Activated naive CD8-positive, alpha-beta T cell (primary cell): ENCODE measurements at regions not wholly inside any gene's neighbourhood (a gene's known extent, or its start where the extent isn't known, plus 50 kb on each side); places are given as distances from the start of the nearest gene placed in this dataset.
"Not testable (repeated sequence)": the region's sequence is repeated elsewhere in the genome, so short reads cannot be mapped to it uniquely, and the experiment has no call there.

Experiments
- H3K27ac Mint-ChIP-seq: one replicate; pipeline ENCODE4 v1.8.0; 2021; ENCODE audit warnings: mixed read lengths
- H3K27me3 Mint-ChIP-seq: one replicate; pipeline ENCODE4 v1.8.0; 2021; ENCODE audit warnings: mixed read lengths
- H3K36me3 Mint-ChIP-seq: one replicate; pipeline ENCODE4 v1.8.0; 2021; ENCODE audit warnings: mixed read lengths
- H3K4me1 Mint-ChIP-seq: one replicate; pipeline ENCODE4 v1.8.0; 2021; ENCODE audit warnings: low read depth, mixed read lengths
- H3K4me3 Mint-ChIP-seq: one replicate; pipeline ENCODE4 v1.8.0; 2021; ENCODE audit warnings: mild to moderate bottlenecking, mixed read lengths
- H3K9me3 Mint-ChIP-seq: one replicate; pipeline ENCODE4 v1.8.0; 2021; ENCODE audit warnings: low read depth, mixed read lengths

GRCh38 chr15:98312913-98313312, 335.4 kb upstream of the IGF1R start:
- Mint-ChIP-seq H3K27ac (no peak overlapping the region), H3K27me3 (peaks cover 15% of the 10 kb centered on the region), H3K4me1 (no peaks in the 10 kb centered on the region), H3K4me3 (no peak overlapping the region), H3K9me3 (no peaks in the 10 kb centered on the region), H3K36me3 (no peaks in the 10 kb centered on the region)

GRCh38 chr15:98315971-98316370, 332.4 kb upstream of the IGF1R start:
- Mint-ChIP-seq H3K9me3 (peaks cover 4% of the 10 kb centered on the region), H3K27ac (no peak overlapping the region), H3K36me3 (no peaks in the 10 kb centered on the region)

GRCh38 chr15:98321896-98322295, 326.4 kb upstream of the IGF1R start:
- Mint-ChIP-seq H3K4me1 (no peaks in the 10 kb centered on the region), H3K9me3 (peaks cover 11% of the 10 kb centered on the region), H3K4me3 (no peak overlapping the region), H3K36me3 (no peaks in the 10 kb centered on the region), H3K27me3 (peaks cover 4% of the 10 kb centered on the region), H3K27ac (no peak overlapping the region)

More at GRCh38 chr15:98315971-98316370, 332.4 kb upstream of the IGF1R start:
- H3K27me3 Mint-ChIP-seq = peaks cover 11% of the 10 kb centered on the region
- no peaks in the 10 kb centered on the region for H3K4me1 Mint-ChIP-seq
- no peak overlapping the region for H3K4me3 Mint-ChIP-seq

- no peaks in the 10 kb centered on the region for H3K4me1 Mint-ChIP-seq
- H3K36me3 Mint-ChIP-seq = no peaks in the 10 kb centered on the region
- peaks cover 7% of the 10 kb centered on the region for H3K27me3 Mint-ChIP-seq
- no peak overlapping the region for H3K27ac Mint-ChIP-seq
- H3K9me3 Mint-ChIP-seq = peaks cover 11% of the 10 kb centered on the region
- H3K4me3 Mint-ChIP-seq = no peak overlapping the region
These were observed 325.8 kb upstream of the IGF1R start for GRCh38 chr15:98322581-98322980.

DNA sequence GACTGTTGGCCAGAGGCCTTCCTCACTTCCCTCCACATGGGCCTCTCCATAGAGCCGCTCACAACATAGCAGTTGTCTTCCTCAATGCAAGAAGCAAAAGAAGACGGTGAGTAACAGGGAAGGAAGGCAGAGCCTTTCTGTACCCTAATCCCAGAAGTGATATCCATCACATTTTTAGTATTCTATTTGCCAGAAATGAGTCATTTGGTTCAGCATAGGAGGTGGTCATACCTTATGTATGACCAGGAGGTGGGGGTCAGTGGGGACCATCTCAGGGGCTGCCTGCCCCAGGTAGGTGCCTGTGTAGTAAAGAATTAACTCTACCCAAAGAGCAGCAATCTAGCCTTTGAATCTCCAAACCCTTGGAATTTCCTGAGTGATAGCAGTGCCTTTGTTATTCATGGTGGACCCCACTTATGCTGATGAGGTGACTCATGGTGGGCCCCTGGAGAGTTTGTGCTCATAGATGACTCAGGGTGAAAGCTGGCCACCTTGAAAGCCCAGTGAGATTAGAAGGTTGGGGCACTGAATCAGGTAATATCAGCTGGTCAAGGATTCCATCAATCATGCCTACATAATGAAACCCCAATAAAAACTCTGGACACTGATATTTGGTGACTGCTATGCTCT, 323.9 kb upstream of the IGF1R start:
- H3K27me3 Mint-ChIP-seq = peaks cover 7% of the 10 kb centered on the region
- no peak overlapping the region for H3K27ac Mint-ChIP-seq
- peaks cover 7% of the 10 kb centered on the region for H3K9me3 Mint-ChIP-seq
- H3K4me1 Mint-ChIP-seq = no peaks in the 10 kb centered on the region
- H3K4me3 Mint-ChIP-seq = no peak overlapping the region
- H3K36me3 Mint-ChIP-seq = no peaks in the 10 kb centered on the region

GRCh38 chr15:98326804-98327203, 321.5 kb upstream of the IGF1R start:
- H3K27me3 Mint-ChIP-seq = peaks cover 7% of the 10 kb centered on the region
- no peaks in the 10 kb centered on the region for H3K4me1 Mint-ChIP-seq
- peaks cover 7% of the 10 kb centered on the region for H3K9me3 Mint-ChIP-seq
- no peaks in the 10 kb centered on the region for H3K36me3 Mint-ChIP-seq
- H3K4me3 Mint-ChIP-seq = no peak overlapping the region
- no peak overlapping the region for H3K27ac Mint-ChIP-seq

- Mint-ChIP-seq H3K27me3 (peaks cover 16% of the 10 kb centered on the region), H3K9me3 (peaks cover 7% of the 10 kb centered on the region), H3K4me3 (no peak overlapping the region), H3K27ac (no peak overlapping the region), H3K4me1 (no peaks in the 10 kb centered on the region), H3K36me3 (no peaks in the 10 kb centered on the region)
These were observed 318.1 kb upstream of the IGF1R start for GRCh38 chr15:98330258-98330657.

DNA sequence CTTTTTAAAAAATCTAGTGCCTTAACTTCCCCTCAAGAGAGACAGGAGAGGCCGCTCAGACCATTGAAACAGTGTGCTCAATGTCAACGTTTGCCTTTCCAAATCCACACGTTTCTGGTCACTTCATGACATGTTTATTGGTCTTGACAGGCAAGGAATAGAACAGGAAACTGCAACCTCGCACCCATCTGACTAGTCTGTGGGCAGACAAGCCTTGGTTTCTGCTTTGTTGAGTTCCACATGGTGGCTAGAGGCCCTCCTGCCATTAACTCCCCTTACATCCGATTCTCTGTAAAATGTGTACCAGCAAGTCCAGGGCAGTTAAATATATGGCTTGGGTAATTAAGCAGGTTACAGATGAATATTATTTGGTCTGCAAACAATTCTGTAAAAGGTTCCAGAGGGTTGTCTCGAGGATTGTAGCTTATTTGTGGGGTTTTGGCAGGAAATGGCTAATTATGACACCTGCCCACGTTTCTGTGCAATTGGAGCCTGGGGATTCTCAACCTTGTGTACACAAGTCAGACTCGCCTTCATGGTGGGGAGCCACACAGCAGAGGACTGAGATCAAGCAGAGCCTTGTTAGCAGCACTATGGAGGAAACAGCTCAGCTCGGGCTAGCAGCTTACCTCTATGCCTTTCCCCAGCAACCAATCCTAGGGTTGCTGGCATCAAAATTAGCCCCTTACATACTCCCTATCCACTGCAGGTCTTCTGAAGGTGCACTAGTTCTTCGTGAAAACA, 317.5 kb upstream of the IGF1R start:
- H3K36me3 Mint-ChIP-seq = no peaks in the 10 kb centered on the region
- H3K9me3 Mint-ChIP-seq = peaks cover 3% of the 10 kb centered on the region
- no peaks in the 10 kb centered on the region for H3K4me1 Mint-ChIP-seq
- no peak overlapping the region for H3K4me3 Mint-ChIP-seq
- H3K27ac Mint-ChIP-seq = no peak overlapping the region
- H3K27me3 Mint-ChIP-seq = peaks cover 16% of the 10 kb centered on the region

DNA sequence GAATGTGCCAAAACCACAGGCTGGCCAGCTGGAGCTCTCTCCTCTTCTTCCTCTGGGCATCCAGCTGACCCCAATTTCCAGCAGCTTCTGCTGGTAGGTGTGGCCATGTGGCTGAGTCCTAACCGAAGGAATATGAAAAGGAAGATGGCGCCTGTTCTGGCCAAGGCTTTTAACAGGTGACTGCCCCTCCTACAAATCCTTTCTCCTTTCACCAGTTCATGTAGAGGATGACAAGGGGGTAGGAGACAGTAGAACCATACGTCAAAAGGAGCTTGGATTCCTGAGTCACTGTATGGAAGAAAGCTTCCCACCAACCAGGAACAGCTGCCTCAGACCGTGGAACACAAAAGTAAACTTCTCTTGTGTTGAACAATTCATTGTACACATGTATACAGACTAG, 316.7 kb upstream of the IGF1R start:
- Mint-ChIP-seq H3K36me3 (no peaks in the 10 kb centered on the region), H3K4me1 (no peaks in the 10 kb centered on the region), H3K27me3 (peaks cover 12% of the 10 kb centered on the region), H3K4me3 (no peak overlapping the region), H3K27ac (no peak overlapping the region), H3K9me3 (no peaks in the 10 kb centered on the region)

DNA sequence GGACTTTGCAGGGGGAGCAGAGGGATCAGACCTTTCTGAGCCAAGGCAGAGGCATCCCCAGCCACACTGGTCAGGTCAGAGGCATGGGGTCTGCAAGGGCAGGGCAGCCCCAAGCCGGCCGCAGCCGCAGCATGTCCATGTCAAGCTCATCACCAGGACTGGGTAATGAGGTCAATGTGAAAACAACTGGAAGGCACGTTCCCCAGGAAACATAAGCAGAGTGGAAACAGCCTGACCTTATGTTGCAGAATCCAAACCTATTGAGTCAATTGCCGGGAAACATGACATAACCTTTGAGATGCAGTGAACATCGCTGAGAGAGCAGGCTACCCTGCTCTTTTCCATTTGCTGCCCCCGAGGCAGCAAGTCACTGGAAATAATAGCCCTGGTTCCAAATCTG, 315.1 kb upstream of the IGF1R start:
- H3K4me3 Mint-ChIP-seq = no peak overlapping the region
- H3K27me3 Mint-ChIP-seq = peaks cover 9% of the 10 kb centered on the region
- H3K27ac Mint-ChIP-seq = no peak overlapping the region
- no peaks in the 10 kb centered on the region for H3K36me3 Mint-ChIP-seq
- H3K9me3 Mint-ChIP-seq = no peaks in the 10 kb centered on the region
- H3K4me1 Mint-ChIP-seq = no peaks in the 10 kb centered on the region

GRCh38 chr15:98342911-98343310, 305.4 kb upstream of the IGF1R start:
- H3K4me3 Mint-ChIP-seq = no peak overlapping the region
- H3K4me1 Mint-ChIP-seq = no peaks in the 10 kb centered on the region
- no peaks in the 10 kb centered on the region for H3K36me3 Mint-ChIP-seq
- no peaks in the 10 kb centered on the region for H3K9me3 Mint-ChIP-seq
- no peak overlapping the region for H3K27ac Mint-ChIP-seq
- peaks cover 5% of the 10 kb centered on the region for H3K27me3 Mint-ChIP-seq

- Mint-ChIP-seq H3K4me1 (no peaks in the 10 kb centered on the region), H3K27me3 (peaks cover 5% of the 10 kb centered on the region), H3K27ac (no peak overlapping the region), H3K9me3 (no peaks in the 10 kb centered on the region), H3K4me3 (no peak overlapping the region), H3K36me3 (no peaks in the 10 kb centered on the region)
These were observed 303.7 kb upstream of the IGF1R start for GRCh38 chr15:98344591-98344990.

DNA sequence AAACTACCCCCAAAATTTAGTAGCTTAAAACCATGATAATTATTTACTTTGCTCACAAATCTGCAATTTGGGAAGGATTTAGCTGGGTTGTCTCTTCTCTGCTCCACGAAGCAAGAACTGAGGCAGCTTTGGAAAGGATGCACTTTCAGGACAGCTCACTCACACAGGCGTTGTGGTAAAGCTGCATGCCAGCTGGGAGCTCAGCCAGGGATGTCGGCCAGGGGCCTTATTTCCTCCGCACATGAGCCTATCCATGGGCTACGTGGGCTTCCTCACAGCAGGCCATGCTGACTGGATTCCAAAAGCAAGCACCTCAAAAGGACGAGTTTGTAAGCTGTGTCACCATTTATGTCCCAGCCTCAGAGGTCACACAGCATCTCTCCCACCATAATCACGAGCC, 301.3 kb upstream of the IGF1R start:
- Mint-ChIP-seq H3K27me3 (peaks cover 5% of the 10 kb centered on the region), H3K9me3 (no peaks in the 10 kb centered on the region), H3K4me1 (no peaks in the 10 kb centered on the region), H3K4me3 (no peak overlapping the region), H3K27ac (no peak overlapping the region), H3K36me3 (no peaks in the 10 kb centered on the region)

DNA sequence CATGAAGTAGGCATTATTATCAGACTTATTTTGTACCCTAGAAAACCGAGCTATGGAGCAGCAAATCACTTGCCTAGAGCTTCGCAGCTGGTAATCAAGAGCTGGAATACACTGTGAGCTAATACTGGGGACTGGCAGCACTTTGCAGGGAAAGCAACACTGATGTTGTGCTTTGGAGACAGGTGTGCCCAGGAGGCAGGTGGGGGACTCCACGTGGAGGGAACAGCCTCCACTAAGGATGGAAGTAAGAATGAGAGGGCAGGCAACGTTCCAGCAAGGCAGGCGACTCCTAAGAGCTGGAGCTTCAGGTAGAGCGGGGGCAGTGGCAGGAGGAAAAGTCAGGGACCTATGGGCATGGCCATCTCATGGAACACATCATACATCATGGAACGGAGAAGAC, 300.5 kb upstream of the IGF1R start:
- Mint-ChIP-seq H3K36me3 (no peaks in the 10 kb centered on the region), H3K9me3 (no peaks in the 10 kb centered on the region), H3K4me1 (no peaks in the 10 kb centered on the region), H3K27ac (no peak overlapping the region), H3K4me3 (no peak overlapping the region), H3K27me3 (peaks cover 5% of the 10 kb centered on the region)

DNA sequence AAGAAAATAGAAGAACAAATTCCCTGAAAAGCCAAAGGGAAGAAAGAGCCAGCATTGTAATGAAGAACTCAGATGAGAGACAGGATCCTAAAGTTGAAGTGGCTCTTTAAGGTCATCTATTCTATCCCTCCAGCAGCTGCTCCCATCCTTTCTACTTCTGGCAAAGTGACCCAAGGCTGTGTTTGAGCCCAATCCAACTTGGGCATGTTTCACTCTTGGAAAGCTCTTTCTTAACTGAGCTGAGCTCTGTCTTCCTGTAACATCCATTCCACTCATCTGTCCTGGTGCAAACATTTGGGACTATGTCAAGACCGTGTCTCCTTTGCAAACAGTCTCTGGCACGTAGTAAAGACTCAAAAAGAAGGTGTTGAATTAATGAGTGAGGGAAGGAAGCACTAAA, 298.1 kb upstream of the IGF1R start:
- H3K27me3 Mint-ChIP-seq = peaks cover 2% of the 10 kb centered on the region
- no peaks in the 10 kb centered on the region for H3K36me3 Mint-ChIP-seq
- H3K9me3 Mint-ChIP-seq = no peaks in the 10 kb centered on the region
- no peak overlapping the region for H3K4me3 Mint-ChIP-seq
- no peaks in the 10 kb centered on the region for H3K4me1 Mint-ChIP-seq
- no peak overlapping the region for H3K27ac Mint-ChIP-seq

GRCh38 chr15:98358274-98358673, 290.1 kb upstream of the IGF1R start:
- H3K4me1 Mint-ChIP-seq, H3K9me3 Mint-ChIP-seq, H3K36me3 Mint-ChIP-seq, H3K27me3 Mint-ChIP-seq, H3K27ac Mint-ChIP-seq, H3K4me3 Mint-ChIP-seq: not testable (repeated sequence)
